OCI-LY7 (cell line): ENCODE measurements at regions not wholly inside any gene's neighbourhood (a gene's known extent, or its start where the extent isn't known, plus 50 kb on each side); places are given as distances from the start of the nearest gene placed in this dataset.

Experiments used
- EZH2phosphoT487 ChIP-seq: fragments of 200-600 bp; sonication (generic); IDR thresholded peaks from 2 replicates; pipeline ENCODE4 v1.6.1; 2018; ENCODE audit warnings: low read depth, borderline replicate concordance, mild to moderate bottlenecking, mixed run types, antibody characterized with exemption, low read length, moderate library complexity, mixed read lengths
- TF ChIP-seq, protein P1 (sequence below): fragments of 200-600 bp; sonication (generic); conservative IDR thresholded peaks from 2 replicates; pipeline ENCODE4 v1.5.1; 2014; ENCODE audit warnings: mild to moderate bottlenecking, antibody characterized with exemption, low read length, moderate library complexity, mixed read lengths

DNA sequence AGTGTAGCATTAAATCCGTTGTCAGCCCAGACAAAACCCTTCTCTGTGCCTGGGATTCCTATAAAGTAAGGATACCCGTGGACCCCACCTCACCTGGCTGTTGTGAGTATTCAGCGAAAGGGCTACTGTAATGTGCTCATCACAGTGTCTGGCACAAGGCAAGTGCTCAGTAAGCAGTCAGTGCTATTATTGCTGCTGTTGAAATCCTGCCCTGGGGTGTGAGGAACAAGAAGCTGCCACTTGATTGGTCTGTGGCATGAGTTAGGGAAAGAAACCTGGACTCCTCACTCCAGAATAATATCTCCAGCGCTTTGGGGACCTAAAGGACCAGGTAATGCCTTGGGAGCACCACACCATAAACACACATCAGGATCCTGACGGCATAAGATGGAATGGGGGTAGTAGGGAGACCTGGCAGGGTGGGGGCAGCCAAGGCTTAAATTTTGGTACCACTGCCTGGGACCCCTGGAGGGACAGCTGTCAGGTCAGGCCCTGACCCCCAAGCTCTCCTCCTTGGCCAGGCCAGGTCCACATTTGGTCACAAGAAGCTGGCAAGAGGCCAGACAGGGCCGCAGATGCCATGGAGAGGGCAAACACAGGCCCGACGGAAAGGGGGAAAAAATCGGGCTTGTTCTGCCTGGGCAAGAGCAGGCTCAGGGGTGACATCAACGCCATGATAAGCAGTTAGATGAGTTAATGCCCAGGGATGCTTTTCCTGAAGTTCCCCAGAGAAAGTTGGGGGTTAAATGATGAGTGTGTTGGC is 66.5 kb downstream of the MRPL14 start:
- TF ChIP-seq, protein P1, sequence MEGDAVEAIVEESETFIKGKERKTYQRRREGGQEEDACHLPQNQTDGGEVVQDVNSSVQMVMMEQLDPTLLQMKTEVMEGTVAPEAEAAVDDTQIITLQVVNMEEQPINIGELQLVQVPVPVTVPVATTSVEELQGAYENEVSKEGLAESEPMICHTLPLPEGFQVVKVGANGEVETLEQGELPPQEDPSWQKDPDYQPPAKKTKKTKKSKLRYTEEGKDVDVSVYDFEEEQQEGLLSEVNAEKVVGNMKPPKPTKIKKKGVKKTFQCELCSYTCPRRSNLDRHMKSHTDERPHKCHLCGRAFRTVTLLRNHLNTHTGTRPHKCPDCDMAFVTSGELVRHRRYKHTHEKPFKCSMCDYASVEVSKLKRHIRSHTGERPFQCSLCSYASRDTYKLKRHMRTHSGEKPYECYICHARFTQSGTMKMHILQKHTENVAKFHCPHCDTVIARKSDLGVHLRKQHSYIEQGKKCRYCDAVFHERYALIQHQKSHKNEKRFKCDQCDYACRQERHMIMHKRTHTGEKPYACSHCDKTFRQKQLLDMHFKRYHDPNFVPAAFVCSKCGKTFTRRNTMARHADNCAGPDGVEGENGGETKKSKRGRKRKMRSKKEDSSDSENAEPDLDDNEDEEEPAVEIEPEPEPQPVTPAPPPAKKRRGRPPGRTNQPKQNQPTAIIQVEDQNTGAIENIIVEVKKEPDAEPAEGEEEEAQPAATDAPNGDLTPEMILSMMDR = no peak
- TF ChIP-seq EZH2phosphoT487 = no peak
